Right lobe of liver (tissue), 4 donors: ENCODE measurements at regions not wholly inside any gene's neighbourhood (a gene's known extent, or its start where the extent isn't known, plus 50 kb on each side); places are given as distances from the start of the nearest gene placed in this dataset.

Experiments
- CTCF ChIP-seq, 4 donors: fragments of 200-600 bp in 3 of 4; fragments of 450-650 bp in 1 of 4; IDR thresholded peaks; one replicate each; pipeline versions ENCODE4 v1.5.1 to v1.8.0; 2016 to 2022; ENCODE audit warnings: antibody characterized with exemption in 4 of 4, mild to moderate bottlenecking in 2 of 4
- POLR2A ChIP-seq: fragments of 450-650 bp; IDR thresholded peaks from one replicate; pipeline ENCODE4 v1.6.1; 2017; ENCODE audit warnings: antibody characterized with exemption, mild to moderate bottlenecking
- donor health status: DM: no; HTN: no; CAD: no.
- donor health status: DM: no; HTN: no; CAD: no.
- donor health status: DM: no; HTN: yes; CAD: no.

- TF ChIP-seq POLR2A (no peak), CTCF (IDR thresholded peaks at IDR 0.05) (no peak)
Observed at GRCh38 chr14:40115583-40115982, 683.4 kb upstream of the FBXO33 start.
